Keratinocyte (primary cell): ENCODE measurements at regions not wholly inside any gene's neighbourhood (a gene's known extent, or its start where the extent isn't known, plus 50 kb on each side); places are given as distances from the start of the nearest gene placed in this dataset.

Source experiments
- EZH2 ChIP-seq: IDR thresholded peaks from one replicate; pipeline ENCODE4 v1.6.1; 2012; ENCODE audit warnings: inconsistent platforms, mild to moderate bottlenecking, low read length, moderate library complexity
- TF ChIP-seq, protein P1 (sequence below), 3 experiments: IDR thresholded peaks in 1 of 3; conservative IDR thresholded peaks in 1 of 3; optimal IDR thresholded peaks in 1 of 3; 2 replicates in 2 of 3; 3 replicates in 1 of 3; pipeline versions ENCODE3 to v1.5.1; 2011; ENCODE audit warnings: low read length in 3 of 3, mild to moderate bottlenecking in 3 of 3, moderate library complexity in 2 of 3, control low read depth in 1 of 3, inconsistent platforms in 1 of 3; ENCODE audit not compliant: insufficient read depth in 2 of 3; ENCODE audit errors: extremely low read depth in 1 of 3

DNA sequence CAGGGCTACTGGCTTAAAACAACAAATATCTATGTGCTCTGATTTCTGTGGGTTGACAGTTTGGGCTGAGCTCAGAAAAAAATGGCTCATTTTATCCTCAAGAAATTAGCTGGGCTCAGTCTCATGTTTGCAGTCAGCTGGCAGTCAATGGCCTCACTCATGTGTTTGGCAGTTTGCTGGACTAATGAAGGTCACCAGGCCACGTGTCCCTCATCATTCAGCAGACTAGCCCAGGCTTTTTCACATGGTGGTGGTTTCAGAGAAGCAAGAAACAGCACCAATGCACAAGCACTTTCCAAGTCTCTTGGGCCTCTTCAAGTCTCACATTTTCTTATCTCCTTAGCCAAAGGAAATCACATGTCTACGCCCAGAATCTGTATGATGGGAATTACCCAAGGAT, 478.3 kb upstream of the PPP2R3A start:
- TF ChIP-seq, protein P1, sequence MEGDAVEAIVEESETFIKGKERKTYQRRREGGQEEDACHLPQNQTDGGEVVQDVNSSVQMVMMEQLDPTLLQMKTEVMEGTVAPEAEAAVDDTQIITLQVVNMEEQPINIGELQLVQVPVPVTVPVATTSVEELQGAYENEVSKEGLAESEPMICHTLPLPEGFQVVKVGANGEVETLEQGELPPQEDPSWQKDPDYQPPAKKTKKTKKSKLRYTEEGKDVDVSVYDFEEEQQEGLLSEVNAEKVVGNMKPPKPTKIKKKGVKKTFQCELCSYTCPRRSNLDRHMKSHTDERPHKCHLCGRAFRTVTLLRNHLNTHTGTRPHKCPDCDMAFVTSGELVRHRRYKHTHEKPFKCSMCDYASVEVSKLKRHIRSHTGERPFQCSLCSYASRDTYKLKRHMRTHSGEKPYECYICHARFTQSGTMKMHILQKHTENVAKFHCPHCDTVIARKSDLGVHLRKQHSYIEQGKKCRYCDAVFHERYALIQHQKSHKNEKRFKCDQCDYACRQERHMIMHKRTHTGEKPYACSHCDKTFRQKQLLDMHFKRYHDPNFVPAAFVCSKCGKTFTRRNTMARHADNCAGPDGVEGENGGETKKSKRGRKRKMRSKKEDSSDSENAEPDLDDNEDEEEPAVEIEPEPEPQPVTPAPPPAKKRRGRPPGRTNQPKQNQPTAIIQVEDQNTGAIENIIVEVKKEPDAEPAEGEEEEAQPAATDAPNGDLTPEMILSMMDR (optimal IDR thresholded peaks at IDR 0.05 in 1 of 3, IDR thresholded peaks at IDR 0.05 in 1 of 3, conservative IDR thresholded peaks at IDR 0.05 in 1 of 3; ENCODE audit: extremely low read depth in 1 of 3, insufficient read depth in 2 of 3, low read length in 3 of 3), result no peak
- TF ChIP-seq EZH2, result no peak
